SK-N-SH (cell line): ENCODE measurements at regions not wholly inside any gene's neighbourhood (a gene's known extent, or its start where the extent isn't known, plus 50 kb on each side); places are given as distances from the start of the nearest gene placed in this dataset.

Experiments used
- CTCF ChIP-seq: fragments of 200-600 bp; sonication (generic); IDR thresholded peaks from 2 replicates; pipeline ENCODE4 v1.6.1; 2017; ENCODE audit warnings: antibody characterized with exemption, mild to moderate bottlenecking, moderate library complexity
- PBX3 ChIP-seq: IDR thresholded peaks from 2 replicates; pipeline ENCODE4; 2012
- POLR2AphosphoS5 ChIP-seq: IDR thresholded peaks from 2 replicates; pipeline ENCODE4 v1.6.1; 2012; ENCODE audit warnings: low read depth, low read length
- RCOR1 ChIP-seq: fragments of 150-350 bp; IDR thresholded peaks from 2 replicates; pipeline ENCODE4 v1.6.1; 2017; ENCODE audit warnings: antibody characterized with exemption, low read length
- REST ChIP-seq: IDR thresholded peaks from 2 replicates; pipeline ENCODE4 v1.6.1; 2012; ENCODE audit warnings: mild to moderate bottlenecking, low read depth, low read length, moderate library complexity
- YY1 ChIP-seq: IDR thresholded peaks from 2 replicates; pipeline ENCODE4 v1.4.0; 2012; ENCODE audit warnings: low read depth, mild to moderate bottlenecking

GRCh38 chr2:182611009-182611408 is 105.0 kb upstream of the DNAJC10 start:
- TF ChIP-seq CTCF (no peak), PBX3 (no peak), POLR2AphosphoS5 (no peak), REST (no peak), RCOR1 (no peak), YY1 (no peak)
